ENCODE measurements at regions not wholly inside any gene's neighbourhood (a gene's known extent, or its start where the extent isn't known, plus 50 kb on each side); places are given as distances from the start of the nearest gene placed in this dataset.

DNA sequence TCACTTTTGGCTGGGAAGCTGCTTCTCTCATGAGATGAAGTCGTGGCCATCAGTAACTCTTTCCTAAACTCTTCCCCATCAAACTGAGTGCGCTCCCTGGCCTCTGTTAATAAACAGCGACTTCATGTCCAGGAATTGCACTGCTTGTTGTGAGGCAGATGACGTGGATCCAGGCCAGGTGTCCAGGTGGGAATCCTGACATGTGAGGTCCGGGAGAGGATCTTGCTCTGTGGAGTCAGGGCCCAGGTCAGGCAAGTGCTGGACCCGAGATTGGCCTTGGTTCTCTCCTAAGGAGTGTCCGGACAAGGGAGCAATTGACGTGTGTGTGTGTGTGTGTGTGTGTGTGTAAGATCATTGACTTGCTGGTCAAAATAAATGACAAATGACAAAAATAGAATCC, 362.7 kb downstream of the GLRX3 start:
- TF ChIP-seq SP1 (IDR thresholded peaks at IDR 0.05) (no peak), SUZ12 (IDR thresholded peaks at IDR 0.05) (no peak), ZNF384 (IDR thresholded peaks at IDR 0.05) (no peak), L3MBTL2 (conservative IDR thresholded peaks at IDR 0.05) (no peak), FOXM1 (IDR thresholded peaks at IDR 0.05; ENCODE audit: borderline replicate concordance) (no peak), FOXK2 (IDR thresholded peaks at IDR 0.05) (no peak), CTBP1 (IDR thresholded peaks at IDR 0.05; ENCODE audit: borderline replicate concordance) (no peak), TARDBP (IDR thresholded peaks at IDR 0.05) (no peak)
- TF ChIP-seq, protein P1, sequence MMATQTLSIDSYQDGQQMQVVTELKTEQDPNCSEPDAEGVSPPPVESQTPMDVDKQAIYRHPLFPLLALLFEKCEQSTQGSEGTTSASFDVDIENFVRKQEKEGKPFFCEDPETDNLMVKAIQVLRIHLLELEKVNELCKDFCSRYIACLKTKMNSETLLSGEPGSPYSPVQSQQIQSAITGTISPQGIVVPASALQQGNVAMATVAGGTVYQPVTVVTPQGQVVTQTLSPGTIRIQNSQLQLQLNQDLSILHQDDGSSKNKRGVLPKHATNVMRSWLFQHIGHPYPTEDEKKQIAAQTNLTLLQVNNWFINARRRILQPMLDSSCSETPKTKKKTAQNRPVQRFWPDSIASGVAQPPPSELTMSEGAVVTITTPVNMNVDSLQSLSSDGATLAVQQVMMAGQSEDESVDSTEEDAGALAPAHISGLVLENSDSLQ (IDR thresholded peaks at IDR 0.05): no peak

All from HEK293T (cell line).